Hepatocyte (in vitro differentiated cells): ENCODE measurements at regions not wholly inside any gene's neighbourhood (a gene's known extent, or its start where the extent isn't known, plus 50 kb on each side); places are given as distances from the start of the nearest gene placed in this dataset.
"Not testable (repeated sequence)": the region's sequence is repeated elsewhere in the genome, so short reads cannot be mapped to it uniquely, and the experiment has no call there.

ENCODE experiments used
- DNase-seq: peaks from one replicate; pipeline ENCODE4 v3.0.0-alpha.2; 2016; ENCODE audit warnings: low spot score
- H2AFZ ChIP-seq: fragments of 200-600 bp; sonication (generic); 2 replicates; pipeline ENCODE4 v1.6.0; 2016; ENCODE audit warnings: antibody characterized with exemption, mild to moderate bottlenecking
- H3K27ac ChIP-seq: fragments of 200-600 bp; sonication (generic); 2 replicates; pipeline ENCODE4 v1.5.1; 2016; ENCODE audit warnings: mild to moderate bottlenecking
- H3K27me3 ChIP-seq: fragments of 200-600 bp; sonication (generic); 2 replicates; pipeline ENCODE4 v1.6.1; 2016
- H3K36me3 ChIP-seq: fragments of 200-600 bp; sonication (generic); replicated peaks from 2 replicates; pipeline ENCODE4 v1.5.1; 2016; ENCODE audit warnings: low read depth; ENCODE audit not compliant: insufficient read depth
- H3K4me1 ChIP-seq: fragments of 200-600 bp; sonication (generic); 2 replicates; pipeline ENCODE4 v1.5.1; 2016; ENCODE audit warnings: mild to moderate bottlenecking, moderate library complexity; ENCODE audit not compliant: insufficient read depth
- H3K4me2 ChIP-seq: fragments of 200-600 bp; sonication (generic); 2 replicates; pipeline ENCODE4 v1.6.0; 2016
- H3K4me3 ChIP-seq: fragments of 200-600 bp; sonication (generic); 2 replicates; pipeline ENCODE4 v1.5.1; 2016; ENCODE audit warnings: mild to moderate bottlenecking
- H3K79me2 ChIP-seq: fragments of 200-600 bp; sonication (generic); 2 replicates; pipeline ENCODE4 v1.6.0; 2017; ENCODE audit warnings: mild to moderate bottlenecking
- H3K9me2 ChIP-seq: fragments of 200-600 bp; sonication (generic); replicated peaks from 2 replicates; pipeline ENCODE4 v1.6.0; 2017; ENCODE audit warnings: mild to moderate bottlenecking; ENCODE audit not compliant: insufficient read depth
- H3K9me3 ChIP-seq: fragments of 200-600 bp; sonication (generic); 2 replicates; pipeline ENCODE4 v1.5.1; 2016; ENCODE audit warnings: low read depth, mild to moderate bottlenecking
- H4K20me1 ChIP-seq: fragments of 200-600 bp; sonication (generic); 2 replicates; pipeline ENCODE4 v1.6.0; 2016; ENCODE audit warnings: mild to moderate bottlenecking; ENCODE audit not compliant: insufficient read depth, poor library complexity, severe bottlenecking
- EZH2 ChIP-seq: fragments of 200-600 bp; sonication (generic); IDR thresholded peaks from 2 replicates; pipeline ENCODE4 v1.6.1; 2016; ENCODE audit warnings: antibody characterized with exemption, mild to moderate bottlenecking, borderline replicate concordance
- EZH2phosphoT487 ChIP-seq: fragments of 200-600 bp; sonication (generic); IDR thresholded peaks from one replicate; pipeline ENCODE4 v1.6.1; 2018; ENCODE audit warnings: antibody characterized with exemption, mild to moderate bottlenecking, low read depth, moderate library complexity; ENCODE audit not compliant: unreplicated experiment, severe bottlenecking
- WGBS: methylation state at CpG from one replicate; pipeline ENCODE4 v1.1.6; 2016; ENCODE audit warnings: low lambda C conversion rate; ENCODE audit errors: missing lambda C conversion rate; 5-methylcytosine and 5-hydroxymethylcytosine counted together
- TF ChIP-seq, protein P1 (sequence below): fragments of 200-600 bp; sonication (generic); IDR thresholded peaks from 2 replicates; pipeline ENCODE4 v1.5.1; 2016; ENCODE audit warnings: antibody characterized with exemption, mild to moderate bottlenecking; ENCODE audit not compliant: poor library complexity

DNA sequence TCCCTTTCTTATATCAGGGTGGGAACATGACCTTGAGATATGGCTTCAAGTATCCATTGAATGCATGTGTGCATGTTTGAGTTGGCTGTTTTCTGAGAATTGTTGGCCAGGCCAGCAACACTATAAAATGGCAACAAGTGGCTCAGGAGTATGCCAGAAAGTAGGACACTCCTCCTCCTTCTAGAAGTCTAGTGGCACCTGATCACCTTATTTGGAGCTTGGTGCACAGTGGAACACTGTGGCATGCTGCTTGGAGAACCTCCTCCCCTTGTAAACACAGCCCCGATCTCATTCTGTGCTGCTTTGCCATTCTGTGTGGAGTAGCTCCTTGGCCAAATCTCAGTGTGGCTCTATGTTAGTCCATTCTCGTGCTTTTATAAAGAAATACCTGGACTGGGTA, 114.8 kb upstream of the NDN start:
- WGBS = 77% methylated on average over 2 of the region's 2 CpGs
- Histone ChIP-seq H3K4me1 (no peaks in the 10 kb centered on the region), H3K36me3 (no peaks in the 10 kb centered on the region), H3K9me2 (no peaks in the 10 kb centered on the region), H3K4me3 (no peak overlapping the region), H3K9me3 (no peaks in the 10 kb centered on the region), H3K4me2 (no peak overlapping the region), H3K27me3 (no peaks in the 10 kb centered on the region), H4K20me1 (no peaks in the 10 kb centered on the region), H3K27ac (no peak overlapping the region), H3K79me2 (no peaks in the 10 kb centered on the region), H2AFZ (no peak overlapping the region)
- DNase-seq = no peak
- TF ChIP-seq EZH2phosphoT487 = no peak
- TF ChIP-seq, protein P1, sequence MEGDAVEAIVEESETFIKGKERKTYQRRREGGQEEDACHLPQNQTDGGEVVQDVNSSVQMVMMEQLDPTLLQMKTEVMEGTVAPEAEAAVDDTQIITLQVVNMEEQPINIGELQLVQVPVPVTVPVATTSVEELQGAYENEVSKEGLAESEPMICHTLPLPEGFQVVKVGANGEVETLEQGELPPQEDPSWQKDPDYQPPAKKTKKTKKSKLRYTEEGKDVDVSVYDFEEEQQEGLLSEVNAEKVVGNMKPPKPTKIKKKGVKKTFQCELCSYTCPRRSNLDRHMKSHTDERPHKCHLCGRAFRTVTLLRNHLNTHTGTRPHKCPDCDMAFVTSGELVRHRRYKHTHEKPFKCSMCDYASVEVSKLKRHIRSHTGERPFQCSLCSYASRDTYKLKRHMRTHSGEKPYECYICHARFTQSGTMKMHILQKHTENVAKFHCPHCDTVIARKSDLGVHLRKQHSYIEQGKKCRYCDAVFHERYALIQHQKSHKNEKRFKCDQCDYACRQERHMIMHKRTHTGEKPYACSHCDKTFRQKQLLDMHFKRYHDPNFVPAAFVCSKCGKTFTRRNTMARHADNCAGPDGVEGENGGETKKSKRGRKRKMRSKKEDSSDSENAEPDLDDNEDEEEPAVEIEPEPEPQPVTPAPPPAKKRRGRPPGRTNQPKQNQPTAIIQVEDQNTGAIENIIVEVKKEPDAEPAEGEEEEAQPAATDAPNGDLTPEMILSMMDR = no peak
- no peak for TF ChIP-seq EZH2

DNA sequence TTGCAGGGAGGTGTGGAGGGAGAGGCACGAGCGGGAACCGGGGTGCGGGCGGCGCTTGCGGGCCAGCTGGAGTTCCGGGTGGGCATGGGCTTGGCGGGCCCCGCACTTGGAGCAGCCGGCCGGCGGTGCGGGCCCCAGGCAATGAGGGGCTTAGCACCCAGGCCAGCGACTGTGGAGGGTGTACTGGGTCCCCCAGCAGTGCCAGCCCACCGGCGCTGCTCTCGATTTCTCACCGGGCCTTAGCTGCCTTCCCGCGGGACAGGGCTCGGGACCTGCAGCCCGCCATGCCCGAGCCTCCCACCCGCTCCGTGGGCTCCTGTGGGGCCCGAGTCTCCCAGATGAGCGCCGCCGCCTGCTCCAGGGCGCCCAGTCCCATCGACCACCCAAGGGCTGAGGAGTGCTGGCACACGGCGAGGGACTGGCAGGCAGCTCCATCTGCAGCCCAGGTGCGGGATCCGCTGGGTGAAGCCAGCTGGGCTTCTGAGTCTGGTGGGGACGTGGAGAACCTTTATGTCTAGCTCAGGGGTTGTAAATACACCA, 115.9 kb upstream of the NDN start:
- not testable (repeated sequence) for H3K79me2 ChIP-seq, DNase-seq, H3K4me2 ChIP-seq, H3K4me1 ChIP-seq, H2AFZ ChIP-seq, H3K27me3 ChIP-seq, H4K20me1 ChIP-seq, H3K9me2 ChIP-seq, H3K9me3 ChIP-seq, H3K36me3 ChIP-seq, H3K27ac ChIP-seq, H3K4me3 ChIP-seq
- 92% methylated on average over 29 of the region's 37 CpGs for WGBS

DNA sequence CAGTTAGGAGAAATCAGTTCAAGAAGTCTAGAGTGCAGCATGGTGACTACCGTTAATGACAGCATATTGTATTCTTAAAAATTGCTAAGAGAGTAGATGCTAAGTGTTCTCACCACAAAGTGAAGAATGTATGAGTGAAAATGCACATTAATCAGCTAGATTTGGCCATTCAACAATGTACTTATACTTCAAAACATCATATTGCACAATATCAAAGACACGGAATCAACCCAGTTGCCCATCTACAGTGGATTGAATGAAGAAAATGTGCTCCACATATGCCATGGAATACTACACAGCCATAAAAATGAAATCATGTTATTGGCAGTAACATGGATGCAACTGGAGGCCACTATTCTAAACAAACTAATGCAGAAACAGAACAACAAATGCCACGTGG, 119.9 kb upstream of the NDN start:
- Histone ChIP-seq H3K79me2 (no peaks in the 10 kb centered on the region), H3K4me1 (no peaks in the 10 kb centered on the region), H3K36me3 (no peaks in the 10 kb centered on the region), H3K27ac (no peak overlapping the region), H4K20me1 (no peaks in the 10 kb centered on the region), H3K9me2 (no peaks in the 10 kb centered on the region), H3K9me3 (no peaks in the 10 kb centered on the region), H2AFZ (no peak overlapping the region), H3K27me3 (no peaks in the 10 kb centered on the region), H3K4me2 (no peak overlapping the region), H3K4me3 (no peak overlapping the region)
- 61% methylated on average over 3 of the region's 3 CpGs for WGBS
- no peak for DNase-seq
- TF ChIP-seq EZH2 (no peak), EZH2phosphoT487 (no peak)
- TF ChIP-seq, protein P1 = no peak

DNA sequence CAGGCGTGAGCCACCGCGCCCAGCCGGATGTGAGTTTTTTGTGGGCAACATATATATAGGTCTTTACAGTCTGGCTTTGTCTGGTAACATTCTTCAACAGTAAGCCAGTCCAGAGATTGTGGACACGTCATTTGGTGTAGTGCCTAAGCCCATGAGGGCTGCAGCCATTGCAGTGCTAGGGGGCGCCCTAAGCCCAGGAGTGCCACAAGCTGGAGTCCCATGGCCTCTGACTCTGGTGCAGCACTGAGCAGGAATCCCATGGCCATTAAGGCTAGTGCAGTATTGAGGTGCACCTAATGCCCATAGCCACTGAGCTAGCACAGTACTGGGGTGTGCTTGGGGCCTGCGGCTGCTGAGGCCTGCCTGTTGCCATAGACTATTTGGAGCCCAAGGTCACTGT, 136.4 kb upstream of the NDN start:
- Histone ChIP-seq H2AFZ (no peak overlapping the region), H3K27ac (no peak overlapping the region), H4K20me1 (no peaks in the 10 kb centered on the region), H3K4me2 (no peak overlapping the region), H3K27me3 (no peaks in the 10 kb centered on the region), H3K36me3 (no peaks in the 10 kb centered on the region), H3K4me3 (no peak overlapping the region), H3K4me1 (no peaks in the 10 kb centered on the region), H3K9me2 (no peaks in the 10 kb centered on the region), H3K9me3 (no peaks in the 10 kb centered on the region), H3K79me2 (no peaks in the 10 kb centered on the region)
- WGBS = 80% methylated on average over 7 of the region's 7 CpGs
- DNase-seq = no peak
- no peak for TF ChIP-seq EZH2
- no peak for TF ChIP-seq EZH2phosphoT487
- TF ChIP-seq, protein P1 = no peak
